ENCODE measurements at regions not wholly inside any gene's neighbourhood (a gene's known extent, or its start where the extent isn't known, plus 50 kb on each side); places are given as distances from the start of the nearest gene placed in this dataset.

DNA sequence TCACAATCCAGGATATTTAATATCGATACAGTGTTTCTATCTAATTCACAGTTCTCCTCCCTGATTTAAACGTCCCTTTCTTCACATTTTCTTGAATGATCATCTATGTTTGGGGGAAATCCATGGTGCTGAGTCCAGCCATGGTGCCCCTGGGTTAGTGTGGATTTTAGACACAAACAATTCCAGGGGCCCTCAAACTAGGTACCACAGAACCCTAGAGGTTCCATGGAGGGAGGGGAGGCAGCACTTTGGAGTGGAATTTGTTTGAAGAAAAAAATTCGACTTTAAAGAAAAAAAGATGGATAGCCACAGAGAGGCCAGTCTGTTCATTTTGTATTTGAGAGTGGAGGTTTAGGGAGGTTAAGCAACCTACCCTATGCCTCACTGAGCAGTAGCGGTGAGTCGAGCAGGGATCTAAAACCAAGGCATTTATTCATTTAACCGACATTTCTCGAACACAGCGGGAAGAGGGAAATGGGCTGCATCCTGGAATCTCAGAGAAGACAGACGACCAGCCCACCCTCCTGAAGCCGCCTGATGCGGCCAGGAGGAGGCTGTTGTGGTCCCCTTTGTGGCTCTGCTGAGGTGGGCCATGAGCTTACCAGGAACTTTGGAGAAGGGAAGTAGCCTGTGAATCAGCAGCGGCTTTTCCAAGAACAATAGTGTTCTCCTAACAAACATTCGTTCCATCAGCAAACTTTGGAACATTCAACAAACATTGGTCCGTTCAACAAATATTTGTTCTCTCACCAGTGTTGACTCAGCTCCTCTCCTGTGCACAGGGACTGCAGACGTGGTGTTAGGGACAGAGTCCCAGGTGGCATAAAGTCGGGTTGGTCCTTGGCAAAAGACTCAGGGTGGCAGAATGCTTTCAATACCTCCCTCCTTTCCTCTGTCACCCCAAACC is 103.5 kb upstream of the ZBTB40 start:
- H3K4me3 ChIP-seq (ENCODE audit: low read depth, poor library complexity, severe bottlenecking): no peak overlapping the region
- TF ChIP-seq POLR2A (IDR thresholded peaks at IDR 0.05): no peak
- no peak for TF ChIP-seq CTCF (IDR thresholded peaks at IDR 0.05)
- no peak for DNase-seq (ENCODE audit: low spot score in 2 of 2)
- intact Hi-C loops (cut with DNase I; ENCODE audit: low total_unique reads): no loop called here
- 75 to 80% methylated on average over 16 of the region's 16 CpGs for WGBS, 2 donors

DNA sequence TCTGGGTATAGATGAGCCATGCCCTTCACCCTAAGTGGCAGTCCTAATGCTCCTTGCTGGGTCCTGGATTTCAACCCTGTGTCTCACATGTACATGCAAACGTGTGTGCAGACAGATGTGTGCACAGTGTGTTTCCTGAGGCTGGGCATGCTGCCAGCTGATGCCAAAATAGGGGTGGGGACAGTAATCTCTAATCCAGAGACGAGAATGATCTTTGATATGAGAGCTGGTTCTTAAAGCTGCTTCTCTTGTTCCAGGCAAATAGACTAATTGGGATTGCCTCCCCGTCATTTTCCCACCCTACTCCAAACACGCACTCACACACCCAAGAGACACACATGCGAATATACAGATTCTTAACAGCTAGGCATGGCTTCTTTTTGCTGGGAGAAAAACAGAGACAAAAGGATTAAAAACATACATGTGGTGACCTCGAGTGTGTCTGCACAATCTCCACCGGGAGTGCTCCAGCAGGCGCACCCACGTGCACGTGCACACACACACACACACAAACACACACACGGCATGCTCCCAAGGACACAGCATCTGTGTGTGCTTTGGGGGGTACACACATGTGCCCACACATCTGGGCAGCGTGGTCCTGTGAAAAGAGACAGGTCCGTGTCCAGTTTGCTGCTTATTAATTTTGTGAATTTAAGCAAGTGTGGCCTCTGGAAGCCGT is 102.1 kb upstream of the ZBTB40 start:
- H3K4me3 ChIP-seq (ENCODE audit: low read depth, poor library complexity, severe bottlenecking): no peak overlapping the region
- no peak for DNase-seq (ENCODE audit: low spot score in 2 of 2)
- WGBS, 2 donors: 45 to 54% methylated on average over 14 of the region's 14 CpGs
- intact Hi-C loops (cut with DNase I; ENCODE audit: low total_unique reads): no loop called here
- TF ChIP-seq CTCF (IDR thresholded peaks at IDR 0.05) (no peak), POLR2A (IDR thresholded peaks at IDR 0.05) (no peak)

- 32 to 40% methylated on average over 21 to 22 of the region's 22 CpGs for WGBS, 2 donors
- intact Hi-C loops (cut with DNase I; ENCODE audit: low total_unique reads): no loop called here
- DNase-seq (ENCODE audit: low spot score in 2 of 2): no peak
- no peak for TF ChIP-seq CTCF (IDR thresholded peaks at IDR 0.05)
- TF ChIP-seq POLR2A (IDR thresholded peaks at IDR 0.05): no peak
- no peak overlapping the region for H3K4me3 ChIP-seq (ENCODE audit: low read depth, poor library complexity, severe bottlenecking)
These were observed 101.3 kb upstream of the ZBTB40 start for GRCh38 chr1:22350171-22350923.

GRCh38 chr1:22350924-22351767 is 100.5 kb upstream of the ZBTB40 start:
- TF ChIP-seq POLR2A (IDR thresholded peaks at IDR 0.05) (no peak), CTCF (IDR thresholded peaks at IDR 0.05) (no peak)
- H3K4me3 ChIP-seq (ENCODE audit: low read depth, poor library complexity, severe bottlenecking): no peak overlapping the region
- intact Hi-C loops (cut with DNase I; ENCODE audit: low total_unique reads): no loop called here
- DNase-seq (ENCODE audit: low spot score in 2 of 2): no peak
- 40 to 45% methylated on average over 28 of the region's 28 CpGs for WGBS, 2 donors

DNA sequence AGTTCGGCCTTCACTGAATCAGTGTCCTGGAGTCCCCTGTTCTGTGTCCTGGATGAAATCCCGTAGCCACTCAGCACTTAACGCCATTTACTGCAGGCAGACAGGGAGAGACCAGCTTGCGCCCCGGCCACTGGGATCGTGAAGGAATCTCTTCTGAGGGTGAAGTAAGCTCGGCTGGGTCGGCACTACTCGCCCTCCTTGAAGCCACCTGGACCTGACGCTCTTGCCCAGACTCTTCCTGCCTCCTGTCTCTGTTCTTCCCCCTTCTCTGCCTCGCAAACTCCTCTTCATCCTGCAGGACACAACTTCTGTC is 99.9 kb upstream of the ZBTB40 start:
- WGBS, 2 donors: 46 to 68% methylated on average over 11 of the region's 11 CpGs
- intact Hi-C loops (cut with DNase I; ENCODE audit: low total_unique reads): no loop called here
- no peak for DNase-seq (ENCODE audit: low spot score in 2 of 2)
- no peak overlapping the region for H3K4me3 ChIP-seq (ENCODE audit: low read depth, poor library complexity, severe bottlenecking)
- TF ChIP-seq POLR2A (IDR thresholded peaks at IDR 0.05) (no peak), CTCF (IDR thresholded peaks at IDR 0.05) (no peak)
